ENCODE measurements at regions not wholly inside any gene's neighbourhood (a gene's known extent, or its start where the extent isn't known, plus 50 kb on each side); places are given as distances from the start of the nearest gene placed in this dataset.

DNA sequence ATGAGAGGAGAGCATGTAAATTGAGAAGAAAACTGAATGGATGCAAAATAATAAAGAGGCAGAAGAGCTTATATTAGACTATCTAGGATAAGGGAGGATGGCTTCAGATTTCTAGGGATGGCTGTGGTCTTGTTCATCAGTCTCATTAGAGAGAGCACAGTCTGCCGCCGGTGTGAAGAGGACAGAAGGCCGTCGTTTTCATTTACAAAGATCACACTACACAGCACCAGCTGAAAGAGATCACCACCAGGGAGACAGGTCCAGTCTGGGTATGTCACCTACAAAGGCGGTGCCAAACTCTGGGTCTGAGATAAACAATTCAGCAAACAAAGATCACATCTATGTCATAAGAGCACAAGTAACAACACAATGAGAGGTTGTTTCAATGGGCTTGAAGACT is 1222.3 kb upstream of the SLC10A2 start:
- TF ChIP-seq TAF1 (IDR thresholded peaks at IDR 0.05; ENCODE audit: borderline replicate concordance, low read depth, low read length) (no peak), POLR2AphosphoS5 (IDR thresholded peaks at IDR 0.05; ENCODE audit: low read depth, low read length) (no peak)

Measured in GM12892 (cell line).